CD14-positive monocyte (primary cell): ENCODE measurements at regions not wholly inside any gene's neighbourhood (a gene's known extent, or its start where the extent isn't known, plus 50 kb on each side); places are given as distances from the start of the nearest gene placed in this dataset.

Experiments used
- DNase-seq, 3 donors: peaks; one replicate each; pipeline ENCODE4 v3.0.0-alpha.2; 2011 to 2022
- H2AFZ ChIP-seq: 2 replicates; pipeline ENCODE4 v1.6.0; 2012; ENCODE audit warnings: mild to moderate bottlenecking, low read depth, low read length, inconsistent platforms; ENCODE audit not compliant: insufficient read depth, poor library complexity, severe bottlenecking
- H3K27ac ChIP-seq, 2 donors: 1 replicate in 1 of 2; 2 replicates in 1 of 2; pipeline ENCODE4 v1.5.1; 2012 to 2013; ENCODE audit warnings: low read length in 2 of 2, control low read depth in 1 of 2, inconsistent platforms in 1 of 2, low read depth in 1 of 2, mild to moderate bottlenecking in 1 of 2
- H3K27me3 ChIP-seq, 2 donors: one replicate each; pipeline versions ENCODE4 v1.6.0 to v1.6.1; 2011 to 2013; ENCODE audit warnings: low read length in 2 of 2; ENCODE audit not compliant: control insufficient read depth in 2 of 2, insufficient read depth in 2 of 2
- H3K36me3 ChIP-seq, 2 donors: replicated peaks in 1 of 2; 1 replicate in 1 of 2; 2 replicates in 1 of 2; pipeline versions ENCODE4 v1.5.1 to v1.6.1; 2012 to 2013; ENCODE audit warnings: low read length in 2 of 2, control low read depth in 1 of 2, inconsistent platforms in 1 of 2, mild to moderate bottlenecking in 1 of 2; ENCODE audit not compliant: insufficient read depth in 2 of 2, control insufficient read depth in 1 of 2
- H3K4me1 ChIP-seq, 2 donors: 1 replicate in 1 of 2; 2 replicates in 1 of 2; pipeline versions ENCODE4 v1.5.1 to v1.6.1; 2012 to 2013; ENCODE audit warnings: low read length in 2 of 2, control low read depth in 1 of 2, inconsistent platforms in 1 of 2, mild to moderate bottlenecking in 1 of 2, moderate library complexity in 1 of 2; ENCODE audit not compliant: insufficient read depth in 2 of 2, control insufficient read depth in 1 of 2
- H3K4me2 ChIP-seq: replicated peaks from 2 replicates; pipeline ENCODE3; 2012; ENCODE audit warnings: low read length, moderate library complexity, mild to moderate bottlenecking; ENCODE audit not compliant: poor library complexity, severe bottlenecking; ENCODE audit errors: extremely low read depth
- H3K4me3 ChIP-seq, 3 experiments: fragments of 200-600 bp in 1 of 3; sonication (generic) in 1 of 3; replicated peaks in 1 of 3; 1 replicate in 2 of 3; 2 replicates in 1 of 3; pipeline ENCODE4 v1.5.1; 2011 to 2013; ENCODE audit warnings: low read length in 3 of 3, mild to moderate bottlenecking in 3 of 3, control low read depth in 2 of 3, low read depth in 2 of 3, inconsistent platforms in 1 of 3, moderate library complexity in 1 of 3
- H3K79me2 ChIP-seq: 2 replicates; pipeline ENCODE4 v1.6.0; 2012; ENCODE audit warnings: mild to moderate bottlenecking, control low read depth, inconsistent platforms, low read length, moderate library complexity; ENCODE audit not compliant: insufficient read depth
- H3K9ac ChIP-seq: 2 replicates; pipeline ENCODE4 v1.6.0; 2017; ENCODE audit warnings: low read length, mild to moderate bottlenecking; ENCODE audit not compliant: insufficient read depth, poor library complexity, severe bottlenecking
- H3K9me3 ChIP-seq, 2 donors: replicated peaks in 1 of 2; 1 replicate in 1 of 2; 2 replicates in 1 of 2; pipeline versions ENCODE4 v1.5.1 to v1.6.1; 2012 to 2013; ENCODE audit warnings: low read length in 2 of 2, control low read depth in 1 of 2; ENCODE audit not compliant: control insufficient read depth in 1 of 2, insufficient read depth in 1 of 2
- H4K20me1 ChIP-seq: 2 replicates; pipeline ENCODE4 v1.6.0; 2012; ENCODE audit warnings: mild to moderate bottlenecking, low read length, control low read depth, moderate library complexity; ENCODE audit not compliant: insufficient read depth
- H3K27ac Mint-ChIP-seq, 7 donors: one replicate each; pipeline ENCODE4 v1.8.0; 2020; ENCODE audit warnings: mild to moderate bottlenecking in 7 of 7, mixed read lengths in 7 of 7, moderate library complexity in 6 of 7, inconsistent platforms in 2 of 7
- H3K27me3 Mint-ChIP-seq, 3 donors: one replicate each; pipeline ENCODE4 v1.8.0; 2021 to 2022; ENCODE audit warnings: low read depth in 3 of 3, mild to moderate bottlenecking in 3 of 3, mixed read lengths in 3 of 3, moderate library complexity in 3 of 3, inconsistent platforms in 1 of 3
- H3K36me3 Mint-ChIP-seq, 2 donors: one replicate each; pipeline ENCODE4 v1.8.0; 2020; ENCODE audit warnings: mixed read lengths in 2 of 2, inconsistent platforms in 1 of 2, mild to moderate bottlenecking in 1 of 2
- H3K4me1 Mint-ChIP-seq: one replicate; pipeline ENCODE4 v1.8.0; 2020; ENCODE audit warnings: mild to moderate bottlenecking, mixed read lengths
- H3K4me3 Mint-ChIP-seq, 2 donors: one replicate each; pipeline ENCODE4 v1.8.0; 2020; ENCODE audit warnings: mild to moderate bottlenecking in 2 of 2, mixed read lengths in 2 of 2, moderate library complexity in 1 of 2
- H3K9me3 Mint-ChIP-seq, 7 donors: one replicate each; pipeline ENCODE4 v1.8.0; 2020 to 2022; ENCODE audit warnings: mixed read lengths in 7 of 7, mild to moderate bottlenecking in 6 of 7, moderate library complexity in 6 of 7, inconsistent platforms in 2 of 7
- CTCF ChIP-seq: fragments of 200-600 bp; IDR thresholded peaks from one replicate; pipeline ENCODE4 v1.8.0; 2022; ENCODE audit warnings: antibody characterized with exemption, mild to moderate bottlenecking
- WGBS: methylation state at CpG from one replicate; pipeline ENCODE4 v1.1.5; 2013; ENCODE audit warnings: missing lambda C conversion rate; ENCODE audit not compliant: insufficient coverage; 5-methylcytosine and 5-hydroxymethylcytosine counted together
- intact Hi-C, 2 donors: fragments of 100-400 bp; cut with micrococcal nuclease; formaldehyde crosslinking; loops; one replicate each; pipeline versions ENCODE4 v1.15.0 to v1.15.1; 2023

GRCh38 chr4:67234296-67234695 lies 311.0 kb downstream of the CENPC start:
- no peaks in the 10 kb centered on the region for H3K9me3 ChIP-seq

GRCh38 chr4:67229148-67229547 lies 316.2 kb downstream of the CENPC start:
- Mint-ChIP-seq H3K9me3 (peaks cover 0 to 3% (median 1%) of the 10 kb centered on the region in 7 donors), H3K27me3 (peaks cover 0 to 2% (median 0%) of the 10 kb centered on the region in 3 donors), H3K4me3 (no peak overlapping the region), H3K36me3 (no peaks in the 10 kb centered on the region), H3K27ac (no peak overlapping the region), H3K4me1 (no peaks in the 10 kb centered on the region)
- Histone ChIP-seq H4K20me1 (no peaks in the 10 kb centered on the region), H3K27me3 (no peaks in the 10 kb centered on the region), H3K36me3 (no peaks in the 10 kb centered on the region), H3K4me1 (no peaks in the 10 kb centered on the region), H3K9ac (no peak overlapping the region), H3K79me2 (no peaks in the 10 kb centered on the region), H3K27ac (no peak overlapping the region), H3K9me3 (no peaks in the 10 kb centered on the region), H2AFZ (no peak overlapping the region), H3K4me2 (no peak overlapping the region), H3K4me3 (no peak overlapping the region)
- no peak for DNase-seq
- intact Hi-C loops, result no loop called here
- 96% methylated on average over 4 of the region's 5 CpGs for WGBS
- TF ChIP-seq CTCF, result no peak

More at GRCh38 chr4:67234296-67234695, 311.0 kb downstream of the CENPC start:
- Mint-ChIP-seq H3K4me1 (no peaks in the 10 kb centered on the region), H3K36me3 (no peaks in the 10 kb centered on the region), H3K9me3 (peaks cover 0 to 4% (median 2%) of the 10 kb centered on the region in 7 donors), H3K4me3 (no peak overlapping the region), H3K27me3 (no peaks in the 10 kb centered on the region), H3K27ac (no peak overlapping the region)
- H3K36me3 ChIP-seq, result no peaks in the 10 kb centered on the region
- DNase-seq, result no peak
- H3K4me3 ChIP-seq, result no peak overlapping the region
- intact Hi-C loops, result no loop called here
- H3K9ac ChIP-seq, result no peak overlapping the region
- no peaks in the 10 kb centered on the region for H4K20me1 ChIP-seq
- H3K4me1 ChIP-seq, result no peaks in the 10 kb centered on the region
- no CpG with 5 or more reads among the region's 2 CpGs for WGBS
- H3K27me3 ChIP-seq, result no peaks in the 10 kb centered on the region
- H2AFZ ChIP-seq, result no peak overlapping the region
- H3K4me2 ChIP-seq, result no peak overlapping the region
- no peak for TF ChIP-seq CTCF
- no peaks in the 10 kb centered on the region for H3K79me2 ChIP-seq
- H3K27ac ChIP-seq, result no peak overlapping the region
